BJ (cell line): ENCODE measurements at regions not wholly inside any gene's neighbourhood (a gene's known extent, or its start where the extent isn't known, plus 50 kb on each side); places are given as distances from the start of the nearest gene placed in this dataset.
"Not testable (repeated sequence)": the region's sequence is repeated elsewhere in the genome, so short reads cannot be mapped to it uniquely, and the experiment has no call there.

ENCODE experiments used
- CTCF ChIA-PET: fragments of 350-600 bp; formaldehyde crosslinking; extraction: SDS; loops from one replicate; lab custom pipeline; 2021; ENCODE audit warnings: antibody characterized with exemption, inconsistent platforms; lab: Yijun Ruan, JAX
- POLR2A ChIA-PET: fragments of 300-600 bp; sonication (Branson Sonifier 250); formaldehyde crosslinking; extraction: SDS; loops from one replicate; lab custom pipeline; 2021; ENCODE audit warnings: antibody characterized with exemption; lab: Charles Lee
- DNase-seq: peaks from one replicate; pipeline ENCODE4 v3.0.0-alpha.2; 2011; ENCODE audit warnings: low read depth
- H3K27me3 ChIP-seq: 2 replicates; pipeline ENCODE4 v1.6.0; 2011; ENCODE audit warnings: low read length; ENCODE audit not compliant: control insufficient read depth, insufficient read depth
- H3K36me3 ChIP-seq: 2 replicates; pipeline ENCODE4 v1.5.1; 2011; ENCODE audit warnings: low read length; ENCODE audit not compliant: control insufficient read depth, insufficient read depth
- H3K4me3 ChIP-seq: 2 replicates; pipeline ENCODE4 v1.5.1; 2011; ENCODE audit warnings: low read depth, mild to moderate bottlenecking, control low read depth, low read length
- TF ChIP-seq, protein P1 (sequence below): IDR thresholded peaks from 2 replicates; pipeline ENCODE4 v1.5.1; 2011; ENCODE audit warnings: low read depth, mild to moderate bottlenecking, control low read depth, inconsistent platforms, low read length, moderate library complexity; ENCODE audit not compliant: insufficient read depth

DNA sequence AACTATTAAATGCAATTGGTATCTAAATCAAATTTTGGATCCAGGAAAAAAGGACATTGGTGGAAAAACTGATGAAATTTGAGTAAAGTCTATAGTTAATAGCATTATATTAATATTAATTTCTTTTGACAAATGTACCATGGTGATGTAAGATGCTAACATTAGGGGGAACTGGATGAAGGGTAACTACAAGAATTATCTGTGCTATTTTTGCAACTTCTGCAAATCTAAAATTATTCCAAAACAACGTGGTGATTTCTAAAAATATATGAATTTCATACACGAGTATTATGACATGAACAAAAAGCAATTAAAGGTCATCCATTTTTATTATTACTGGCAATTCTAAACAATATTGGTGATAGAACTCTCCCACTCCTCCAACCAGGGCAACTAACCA is 135.6 kb upstream of the RRN3 start:
- DNase-seq, POLR2A ChIA-PET, H3K4me3 ChIP-seq, H3K27me3 ChIP-seq, H3K36me3 ChIP-seq, CTCF ChIA-PET: not testable (repeated sequence)

GRCh38 chr16:15224651-15225050 is 130.6 kb upstream of the RRN3 start:
- not testable (repeated sequence) for DNase-seq

DNA sequence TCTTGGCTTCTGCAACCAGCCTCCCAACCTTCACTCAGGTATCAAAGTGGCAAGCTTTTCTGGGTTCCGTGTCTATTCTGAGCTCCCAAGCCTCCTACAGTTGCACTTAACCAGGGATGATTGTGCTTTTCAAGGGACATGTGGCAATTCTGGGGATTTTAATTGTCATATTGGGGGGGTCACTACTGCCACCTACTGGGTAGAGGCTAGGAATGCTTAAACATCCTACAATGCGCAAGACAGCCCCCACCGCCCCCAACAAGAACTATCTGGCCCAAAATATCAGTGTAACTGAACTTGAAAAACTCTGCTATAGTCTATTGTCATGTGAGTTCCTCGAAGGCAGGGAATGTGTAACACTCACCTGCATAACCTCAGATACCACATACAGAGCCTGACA is 129.3 kb upstream of the RRN3 start:
- POLR2A ChIA-PET, H3K27me3 ChIP-seq, H3K4me3 ChIP-seq, H3K36me3 ChIP-seq, CTCF ChIA-PET, DNase-seq: not testable (repeated sequence)

More at GRCh38 chr16:15224651-15225050, 130.6 kb upstream of the RRN3 start:
- H3K36me3 ChIP-seq, POLR2A ChIA-PET, CTCF ChIA-PET, H3K27me3 ChIP-seq, H3K4me3 ChIP-seq: not testable (repeated sequence)

DNA sequence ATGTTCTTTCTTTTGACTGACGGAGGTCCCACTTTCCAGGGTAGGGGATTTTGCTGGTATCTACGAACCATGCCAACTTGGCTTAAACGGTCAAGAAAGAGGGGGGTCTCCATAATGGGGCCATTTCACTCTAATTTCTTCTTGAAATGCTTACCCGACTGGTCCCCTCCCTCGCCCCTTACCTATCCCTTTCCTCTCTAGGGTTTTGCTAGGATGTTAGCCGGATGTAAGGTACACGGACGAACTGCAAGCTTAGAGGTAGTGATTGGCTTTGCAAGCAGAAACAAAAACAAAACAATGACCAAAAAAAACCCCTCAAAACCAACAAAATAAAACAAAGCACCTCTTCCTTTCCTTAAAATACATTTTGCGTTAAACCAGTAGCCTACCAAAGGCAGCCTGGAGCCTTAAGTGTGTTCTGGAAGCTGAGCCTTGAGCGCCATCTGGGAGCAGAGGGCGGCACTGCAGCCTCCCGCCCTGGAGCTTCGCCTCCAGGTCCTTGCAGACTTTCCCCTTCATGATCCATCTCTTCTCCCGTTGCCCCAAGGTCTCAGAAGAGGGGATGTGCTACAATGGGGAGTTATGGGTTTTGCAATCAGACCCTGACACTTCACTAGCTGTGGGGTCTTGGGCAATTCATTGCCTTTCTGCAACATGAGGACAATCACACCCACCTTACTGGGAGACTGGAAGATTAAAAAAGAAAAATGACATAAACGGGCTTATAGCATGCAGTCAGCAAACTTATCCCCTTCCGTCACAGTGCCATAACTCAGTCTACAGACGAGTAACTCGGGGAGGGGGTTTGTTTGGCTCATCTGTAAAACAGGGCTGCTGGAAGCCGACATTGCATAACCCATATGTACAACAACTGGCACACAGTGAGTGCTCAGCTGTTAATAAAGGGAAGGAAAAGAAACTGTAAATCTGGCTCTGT is 125.9 kb upstream of the RRN3 start:
- TF ChIP-seq, protein P1, sequence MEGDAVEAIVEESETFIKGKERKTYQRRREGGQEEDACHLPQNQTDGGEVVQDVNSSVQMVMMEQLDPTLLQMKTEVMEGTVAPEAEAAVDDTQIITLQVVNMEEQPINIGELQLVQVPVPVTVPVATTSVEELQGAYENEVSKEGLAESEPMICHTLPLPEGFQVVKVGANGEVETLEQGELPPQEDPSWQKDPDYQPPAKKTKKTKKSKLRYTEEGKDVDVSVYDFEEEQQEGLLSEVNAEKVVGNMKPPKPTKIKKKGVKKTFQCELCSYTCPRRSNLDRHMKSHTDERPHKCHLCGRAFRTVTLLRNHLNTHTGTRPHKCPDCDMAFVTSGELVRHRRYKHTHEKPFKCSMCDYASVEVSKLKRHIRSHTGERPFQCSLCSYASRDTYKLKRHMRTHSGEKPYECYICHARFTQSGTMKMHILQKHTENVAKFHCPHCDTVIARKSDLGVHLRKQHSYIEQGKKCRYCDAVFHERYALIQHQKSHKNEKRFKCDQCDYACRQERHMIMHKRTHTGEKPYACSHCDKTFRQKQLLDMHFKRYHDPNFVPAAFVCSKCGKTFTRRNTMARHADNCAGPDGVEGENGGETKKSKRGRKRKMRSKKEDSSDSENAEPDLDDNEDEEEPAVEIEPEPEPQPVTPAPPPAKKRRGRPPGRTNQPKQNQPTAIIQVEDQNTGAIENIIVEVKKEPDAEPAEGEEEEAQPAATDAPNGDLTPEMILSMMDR, result peak; percentile 77
- H3K4me3 ChIP-seq, CTCF ChIA-PET, H3K36me3 ChIP-seq, H3K27me3 ChIP-seq, POLR2A ChIA-PET, DNase-seq: not testable (repeated sequence)

GRCh38 chr16:15218856-15219500 is 124.9 kb upstream of the RRN3 start:
- H3K4me3 ChIP-seq, DNase-seq, POLR2A ChIA-PET, H3K36me3 ChIP-seq, CTCF ChIA-PET, H3K27me3 ChIP-seq: not testable (repeated sequence)

GRCh38 chr16:15207202-15207981 is 113.3 kb upstream of the RRN3 start:
- H3K36me3 ChIP-seq, H3K27me3 ChIP-seq, CTCF ChIA-PET, H3K4me3 ChIP-seq, DNase-seq, POLR2A ChIA-PET: not testable (repeated sequence)

DNA sequence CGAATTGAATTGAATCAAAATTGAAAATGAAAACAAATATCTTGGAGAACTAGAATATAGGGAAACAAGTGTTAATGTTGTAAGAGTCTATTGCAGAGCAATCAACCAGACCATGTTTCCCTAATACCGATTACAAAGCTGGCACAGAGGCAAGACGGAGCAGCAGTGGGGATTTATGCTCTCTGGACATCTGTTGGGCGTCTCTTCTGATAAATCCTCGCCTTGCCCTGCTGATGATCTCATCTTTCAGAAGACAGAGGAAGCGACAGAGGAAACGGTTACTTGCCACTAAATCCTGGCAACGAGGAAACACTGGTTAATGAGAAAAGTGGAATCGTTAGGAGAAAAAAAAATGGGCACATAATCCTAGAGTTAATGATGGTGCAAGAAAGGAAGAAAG is 112.4 kb upstream of the RRN3 start:
- H3K27me3 ChIP-seq, CTCF ChIA-PET, H3K4me3 ChIP-seq, POLR2A ChIA-PET, DNase-seq, H3K36me3 ChIP-seq: not testable (repeated sequence)

DNA sequence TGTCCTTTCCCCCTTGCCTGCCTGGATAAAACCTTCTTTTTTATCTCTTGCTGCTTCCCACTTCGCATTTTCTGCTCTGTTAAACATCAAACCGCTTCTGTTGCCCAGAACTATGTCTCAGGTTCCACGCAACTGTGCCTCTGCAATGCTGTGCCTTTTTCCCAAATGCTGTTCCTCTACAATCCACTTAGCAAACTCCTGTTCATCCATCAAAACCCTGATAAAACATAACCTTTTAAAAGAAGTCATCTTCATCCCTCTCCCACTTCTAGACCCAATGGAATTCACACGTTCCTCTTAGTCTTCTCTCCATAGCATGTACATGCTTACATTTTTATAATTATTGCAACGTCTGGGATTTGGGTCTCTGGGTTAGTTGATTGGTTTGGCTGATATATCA is 111.9 kb upstream of the RRN3 start:
- H3K27me3 ChIP-seq, H3K4me3 ChIP-seq, H3K36me3 ChIP-seq, POLR2A ChIA-PET, DNase-seq, CTCF ChIA-PET: not testable (repeated sequence)

GRCh38 chr16:15204571-15204970 is 110.5 kb upstream of the RRN3 start:
- H3K4me3 ChIP-seq, CTCF ChIA-PET, H3K27me3 ChIP-seq, POLR2A ChIA-PET, H3K36me3 ChIP-seq, DNase-seq: not testable (repeated sequence)

- POLR2A ChIA-PET, DNase-seq: not testable (repeated sequence)
Observed at GRCh38 chr16:15192813-15193212, 98.7 kb upstream of the RRN3 start.

GRCh38 chr16:15192197-15192596 is 98.1 kb upstream of the RRN3 start:
- H3K4me3 ChIP-seq, H3K27me3 ChIP-seq, DNase-seq, CTCF ChIA-PET, H3K36me3 ChIP-seq, POLR2A ChIA-PET: not testable (repeated sequence)

More at GRCh38 chr16:15192813-15193212, 98.7 kb upstream of the RRN3 start:
- H3K27me3 ChIP-seq, H3K4me3 ChIP-seq, CTCF ChIA-PET, H3K36me3 ChIP-seq: not testable (repeated sequence)
